Kidney (tissue), 13 donors: ENCODE measurements at regions not wholly inside any gene's neighbourhood (a gene's known extent, or its start where the extent isn't known, plus 50 kb on each side); places are given as distances from the start of the nearest gene placed in this dataset.

Experiments used
- DNase-seq, 5 donors: peaks; one replicate each; pipeline ENCODE4 v3.0.0-alpha.2; 2013 to 2020
- FAIRE-seq: peaks from 2 replicates; lab custom pipeline; 2012; peaks lifted over from hg19 to GRCh38; lab: Jason Lieb, UNC
- H3K27ac ChIP-seq, 2 donors: one replicate each; pipeline ENCODE4 v1.7.0; 2013; ENCODE audit warnings: low read depth in 2 of 2, low read length in 2 of 2, inconsistent platforms in 1 of 2
- H3K27me3 ChIP-seq: one replicate; pipeline ENCODE4 v1.7.1; 2013; ENCODE audit warnings: low read length, inconsistent platforms; ENCODE audit not compliant: control insufficient read depth, insufficient read depth
- H3K36me3 ChIP-seq, 3 donors: one replicate each; pipeline versions ENCODE4 v1.7.0 to v1.7.1; 2013; ENCODE audit warnings: low read length in 3 of 3, control low read depth in 1 of 3, inconsistent platforms in 1 of 3; ENCODE audit not compliant: insufficient read depth in 3 of 3, control insufficient read depth in 2 of 3
- H3K4me1 ChIP-seq, 3 donors: one replicate each; pipeline versions ENCODE4 v1.7.0 to v1.7.1; 2013; ENCODE audit warnings: low read length in 3 of 3, inconsistent platforms in 1 of 3, low read depth in 1 of 3; ENCODE audit not compliant: control insufficient read depth in 2 of 3, insufficient read depth in 2 of 3
- H3K4me3 ChIP-seq, 3 donors: one replicate each; pipeline versions ENCODE4 v1.7.0 to v1.8.1; 2013; ENCODE audit warnings: low read length in 3 of 3, control low read depth in 1 of 3, inconsistent platforms in 1 of 3
- H3K9ac ChIP-seq, 3 donors: one replicate each; pipeline versions ENCODE4 v1.7.0 to v1.7.1; 2013; ENCODE audit warnings: low read length in 3 of 3, control low read depth in 1 of 3, inconsistent platforms in 1 of 3
- H3K9me3 ChIP-seq, 3 donors: one replicate each; pipeline versions ENCODE4 v1.7.0 to v1.7.1; 2013; ENCODE audit warnings: low read length in 3 of 3, control low read depth in 1 of 3, inconsistent platforms in 1 of 3; ENCODE audit not compliant: control insufficient read depth in 2 of 3, insufficient read depth in 1 of 3
- intact Hi-C: fragments of 100-400 bp; cut with DNase I; formaldehyde crosslinking; loops from one replicate; pipeline ENCODE4 v1.11.1; 2022
- TF ChIP-seq, protein P1 (sequence below): IDR thresholded peaks from 3 replicates; pipeline ENCODE4 v1.5.1; 2012; ENCODE audit warnings: mild to moderate bottlenecking, moderate library complexity, borderline replicate concordance; ENCODE audit not compliant: insufficient read depth; ENCODE audit errors: extremely low read depth
- donor health status: control.
- donor health status: control.
- donor health status: control.
- donor health status: control.
- donor health status: control.
- donor health status: DM: yes; HTN: yes; CAD: no.
- donor health status: Normal renal cell carcinoma (clear cell type).

DNA sequence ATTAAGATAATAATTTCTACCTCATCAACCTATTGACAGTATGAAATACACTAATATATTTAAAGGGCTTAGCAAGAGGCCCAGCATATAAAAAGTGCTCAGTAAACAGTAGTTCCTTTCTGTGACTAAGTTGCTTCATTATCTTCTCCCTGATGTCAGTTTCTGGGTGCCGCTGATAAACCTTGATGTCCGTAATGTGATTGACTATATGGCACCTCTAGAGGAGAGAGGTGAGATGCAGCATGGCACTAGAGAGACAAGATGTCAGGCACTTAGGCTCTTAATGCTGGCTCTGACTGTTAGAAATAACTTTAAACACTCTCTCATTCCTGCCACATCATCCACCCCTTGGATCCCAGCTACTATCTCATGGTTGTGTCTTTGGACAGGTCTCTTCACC lies 455.9 kb upstream of the KLF4 start:
- Histone ChIP-seq H3K27ac (no peak overlapping the region), H3K27me3 (no peaks in the 10 kb centered on the region), H3K4me3 (no peak overlapping the region), H3K9me3 (no peaks in the 10 kb centered on the region), H3K9ac (no peak overlapping the region), H3K36me3 (no peaks in the 10 kb centered on the region), H3K4me1 (no peaks in the 10 kb centered on the region)
- no peak for DNase-seq
- no peak for FAIRE-seq
- TF ChIP-seq, protein P1, sequence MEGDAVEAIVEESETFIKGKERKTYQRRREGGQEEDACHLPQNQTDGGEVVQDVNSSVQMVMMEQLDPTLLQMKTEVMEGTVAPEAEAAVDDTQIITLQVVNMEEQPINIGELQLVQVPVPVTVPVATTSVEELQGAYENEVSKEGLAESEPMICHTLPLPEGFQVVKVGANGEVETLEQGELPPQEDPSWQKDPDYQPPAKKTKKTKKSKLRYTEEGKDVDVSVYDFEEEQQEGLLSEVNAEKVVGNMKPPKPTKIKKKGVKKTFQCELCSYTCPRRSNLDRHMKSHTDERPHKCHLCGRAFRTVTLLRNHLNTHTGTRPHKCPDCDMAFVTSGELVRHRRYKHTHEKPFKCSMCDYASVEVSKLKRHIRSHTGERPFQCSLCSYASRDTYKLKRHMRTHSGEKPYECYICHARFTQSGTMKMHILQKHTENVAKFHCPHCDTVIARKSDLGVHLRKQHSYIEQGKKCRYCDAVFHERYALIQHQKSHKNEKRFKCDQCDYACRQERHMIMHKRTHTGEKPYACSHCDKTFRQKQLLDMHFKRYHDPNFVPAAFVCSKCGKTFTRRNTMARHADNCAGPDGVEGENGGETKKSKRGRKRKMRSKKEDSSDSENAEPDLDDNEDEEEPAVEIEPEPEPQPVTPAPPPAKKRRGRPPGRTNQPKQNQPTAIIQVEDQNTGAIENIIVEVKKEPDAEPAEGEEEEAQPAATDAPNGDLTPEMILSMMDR = no peak
- intact Hi-C loops = no loop called here

DNA sequence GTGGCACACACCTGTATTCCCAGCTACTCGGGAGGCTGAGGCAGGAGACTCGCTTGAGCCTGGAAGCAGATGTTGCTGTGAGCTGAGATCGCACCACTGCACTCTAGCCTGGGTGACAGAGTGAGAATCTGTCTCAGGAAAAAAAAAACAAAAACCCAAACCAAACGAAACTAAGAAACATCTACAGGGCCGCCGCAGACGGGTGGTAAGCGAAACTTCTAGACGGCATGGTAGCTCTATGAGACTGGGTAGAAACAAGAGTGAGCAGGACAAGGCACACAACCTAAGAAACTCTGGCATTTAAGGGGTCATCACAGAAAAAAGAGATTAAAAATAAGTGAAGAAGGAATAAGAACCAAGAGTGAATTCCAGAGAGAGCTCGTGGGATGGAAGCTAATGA lies 454.8 kb upstream of the KLF4 start:
- H3K27ac ChIP-seq = no peak overlapping the region
- H3K4me1 ChIP-seq = no peaks in the 10 kb centered on the region
- no peaks in the 10 kb centered on the region for H3K27me3 ChIP-seq
- no peak for FAIRE-seq
- no peaks in the 10 kb centered on the region for H3K9me3 ChIP-seq
- no peak overlapping the region for H3K4me3 ChIP-seq
- TF ChIP-seq, protein P1 = no peak
- intact Hi-C loops = no loop called here
- DNase-seq = no peak
- H3K36me3 ChIP-seq = no peaks in the 10 kb centered on the region
- no peak overlapping the region for H3K9ac ChIP-seq

DNA sequence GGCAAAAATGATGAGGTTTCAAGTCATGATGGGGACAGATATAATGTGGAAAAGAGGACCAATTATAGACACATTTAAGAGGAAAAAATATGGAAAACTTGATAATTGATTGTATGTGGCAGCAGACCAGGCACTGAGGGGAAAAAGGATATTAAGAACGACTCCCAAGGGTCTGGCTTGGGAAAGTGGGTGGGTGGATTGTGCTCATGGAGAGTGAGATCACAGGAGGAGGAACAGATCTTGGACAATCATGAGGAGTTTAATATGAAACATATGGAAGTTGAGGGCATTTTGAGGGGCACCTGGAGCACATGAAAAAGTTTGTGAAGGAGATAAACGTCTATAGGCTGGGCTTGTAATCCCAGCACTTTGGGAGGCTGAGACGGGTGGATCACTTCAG lies 454.3 kb upstream of the KLF4 start:
- Histone ChIP-seq H3K9me3 (no peaks in the 10 kb centered on the region), H3K27ac (no peak overlapping the region), H3K36me3 (no peaks in the 10 kb centered on the region), H3K4me1 (no peaks in the 10 kb centered on the region), H3K9ac (no peak overlapping the region), H3K27me3 (no peaks in the 10 kb centered on the region), H3K4me3 (no peak overlapping the region)
- DNase-seq (no peak), FAIRE-seq (no peak)
- TF ChIP-seq, protein P1 = no peak
- intact Hi-C loops = no loop called here

DNA sequence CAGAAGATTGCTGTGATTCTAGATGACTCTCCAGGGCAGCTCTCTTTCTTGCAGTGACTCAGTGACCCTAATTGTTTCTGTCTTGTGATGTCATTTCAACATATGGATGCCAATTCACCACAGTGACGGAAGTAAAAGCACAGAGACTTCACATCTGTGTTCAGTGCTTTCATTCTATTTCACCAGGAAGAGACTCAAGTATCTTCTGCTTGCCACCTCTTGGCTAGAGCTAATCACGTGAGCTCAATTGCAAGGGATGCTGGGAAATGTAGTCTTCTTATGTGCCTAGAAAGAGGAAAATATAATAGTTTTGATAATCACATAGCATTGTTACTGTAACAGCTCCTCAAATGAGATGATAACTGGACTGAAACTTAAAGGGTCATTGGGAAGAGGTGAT lies 453.3 kb upstream of the KLF4 start:
- Histone ChIP-seq H3K4me1 (no peaks in the 10 kb centered on the region), H3K9me3 (no peaks in the 10 kb centered on the region), H3K27ac (no peak overlapping the region), H3K4me3 (no peak overlapping the region), H3K9ac (no peak overlapping the region), H3K27me3 (no peaks in the 10 kb centered on the region), H3K36me3 (no peaks in the 10 kb centered on the region)
- no peak for FAIRE-seq
- TF ChIP-seq, protein P1 = no peak
- DNase-seq = no peak
- intact Hi-C loops = no loop called here
